ENCODE measurements at regions not wholly inside any gene's neighbourhood (a gene's known extent, or its start where the extent isn't known, plus 50 kb on each side); places are given as distances from the start of the nearest gene placed in this dataset.
"Not testable (repeated sequence)": the region's sequence is repeated elsewhere in the genome, so short reads cannot be mapped to it uniquely, and the experiment has no call there.

- not testable (repeated sequence) for TF ChIP-seq USF2, POLR2A, SMC3, FOS (IDR thresholded peaks at IDR 0.05; ENCODE audit: low read depth, low read length)
- TF ChIP-seq, protein P1, sequence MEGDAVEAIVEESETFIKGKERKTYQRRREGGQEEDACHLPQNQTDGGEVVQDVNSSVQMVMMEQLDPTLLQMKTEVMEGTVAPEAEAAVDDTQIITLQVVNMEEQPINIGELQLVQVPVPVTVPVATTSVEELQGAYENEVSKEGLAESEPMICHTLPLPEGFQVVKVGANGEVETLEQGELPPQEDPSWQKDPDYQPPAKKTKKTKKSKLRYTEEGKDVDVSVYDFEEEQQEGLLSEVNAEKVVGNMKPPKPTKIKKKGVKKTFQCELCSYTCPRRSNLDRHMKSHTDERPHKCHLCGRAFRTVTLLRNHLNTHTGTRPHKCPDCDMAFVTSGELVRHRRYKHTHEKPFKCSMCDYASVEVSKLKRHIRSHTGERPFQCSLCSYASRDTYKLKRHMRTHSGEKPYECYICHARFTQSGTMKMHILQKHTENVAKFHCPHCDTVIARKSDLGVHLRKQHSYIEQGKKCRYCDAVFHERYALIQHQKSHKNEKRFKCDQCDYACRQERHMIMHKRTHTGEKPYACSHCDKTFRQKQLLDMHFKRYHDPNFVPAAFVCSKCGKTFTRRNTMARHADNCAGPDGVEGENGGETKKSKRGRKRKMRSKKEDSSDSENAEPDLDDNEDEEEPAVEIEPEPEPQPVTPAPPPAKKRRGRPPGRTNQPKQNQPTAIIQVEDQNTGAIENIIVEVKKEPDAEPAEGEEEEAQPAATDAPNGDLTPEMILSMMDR (conservative IDR thresholded peaks at IDR 0.05; ENCODE audit: low read depth, low read length): not testable (repeated sequence)
Measured at GRCh38 chr15:19964480-19964879, 577.1 kb downstream of the GOLGA6L6 start.
